Keratinocyte (primary cell): ENCODE measurements at regions not wholly inside any gene's neighbourhood (a gene's known extent, or its start where the extent isn't known, plus 50 kb on each side); places are given as distances from the start of the nearest gene placed in this dataset.

Source experiments
- CTCF ChIP-seq, 3 experiments: IDR thresholded peaks in 1 of 3; conservative IDR thresholded peaks in 1 of 3; optimal IDR thresholded peaks in 1 of 3; 2 replicates in 2 of 3; 3 replicates in 1 of 3; pipeline versions ENCODE3 to v1.5.1; 2011; ENCODE audit warnings: low read length in 3 of 3, mild to moderate bottlenecking in 3 of 3, moderate library complexity in 2 of 3, control low read depth in 1 of 3, inconsistent platforms in 1 of 3; ENCODE audit not compliant: insufficient read depth in 2 of 3; ENCODE audit errors: extremely low read depth in 1 of 3
- EZH2 ChIP-seq: IDR thresholded peaks from one replicate; pipeline ENCODE4 v1.6.1; 2012; ENCODE audit warnings: inconsistent platforms, mild to moderate bottlenecking, low read length, moderate library complexity

GRCh38 chr2:40725950-40726349 is 274.1 kb upstream of the SLC8A1 start:
- TF ChIP-seq CTCF (optimal IDR thresholded peaks at IDR 0.05 in 1 of 3, IDR thresholded peaks at IDR 0.05 in 1 of 3, conservative IDR thresholded peaks at IDR 0.05 in 1 of 3; ENCODE audit: extremely low read depth in 1 of 3, insufficient read depth in 2 of 3, low read length in 3 of 3) = no peak
- no peak for TF ChIP-seq EZH2
